HCT116 (cell line): ENCODE measurements at regions not wholly inside any gene's neighbourhood (a gene's known extent, or its start where the extent isn't known, plus 50 kb on each side); places are given as distances from the start of the nearest gene placed in this dataset.

Experiments used
- ATAC-seq: fragments of 200-7000 bp; cut with Tn5 transposase; 2 replicates; pipeline ENCODE4 v1.9.1; 2020; ENCODE audit warnings: mild to moderate bottlenecking, moderate library complexity
- BruUV-seq: library from RNA; stranded (reverse); fragments of 400-500 nt; replicated peaks from 2 replicates; lab custom pipeline; 2021; lab: Mats Ljungman, UMichigan
- CTCF ChIA-PET: fragments of 300-600 bp; sonication (Branson Sonifier 250); formaldehyde crosslinking; loops from one replicate; lab custom pipeline; 2021; ENCODE audit warnings: antibody characterized with exemption; lab: Charles Lee
- POLR2A ChIA-PET: fragments of 300-600, 350-600 bp; sonication (Branson Sonifier 250); formaldehyde crosslinking; loops from one replicate; lab custom pipeline; 2021; ENCODE audit warnings: antibody characterized with exemption; lab: Charles Lee
- RAD21 ChIA-PET, 2 experiments: fragments of 300-600 bp; sonication (Branson Sonifier 250); formaldehyde crosslinking; loops; one replicate each; lab custom pipeline; 2023; ENCODE audit warnings: low total read pairs in 2 of 2; ENCODE audit not compliant: uncharacterized antibody in 2 of 2, unreplicated experiment in 2 of 2, low non-redundant PET in 1 of 2; lab: Charles Lee
- DNase-seq: peaks from one replicate; pipeline ENCODE4 v3.0.0-alpha.2; 2010; ENCODE audit warnings: low read depth, low spot score
- H2AFZ ChIP-seq: fragments of 200-600 bp; shearing (Covaris generic), sonication (generic); 2 replicates; pipeline ENCODE4 v1.6.1; 2017; ENCODE audit warnings: low read depth, mixed run types, mixed read lengths, antibody characterized with exemption, low read length; ENCODE audit not compliant: poor library complexity, severe bottlenecking
- H3K27ac ChIP-seq: 2 replicates; pipeline ENCODE4 v1.5.1; 2012; ENCODE audit warnings: low read depth, low read length
- H3K27me3 ChIP-seq: fragments of 200-600 bp; sonication (generic); 2 replicates; pipeline ENCODE4 v1.6.1; 2016; ENCODE audit warnings: mixed run types, low read length, mixed read lengths; ENCODE audit not compliant: insufficient read depth
- H3K36me3 ChIP-seq, 2 experiments: fragments of 200-500 bp in 1 of 2; fragments of 200-600 bp in 1 of 2; sonication (Bioruptor generic) in 1 of 2; sonication (generic) in 1 of 2; 2 replicates each; pipeline versions ENCODE4 v1.5.1 to v1.6.1; 2014 to 2016; ENCODE audit warnings: low read length in 2 of 2, inconsistent platforms in 1 of 2, mixed read lengths in 1 of 2, mixed run types in 1 of 2; ENCODE audit not compliant: insufficient read depth in 2 of 2, control insufficient read depth in 1 of 2
- H3K4me1 ChIP-seq, 2 experiments: fragments of 200-600 bp in 1 of 2; sonication (generic) in 1 of 2; 2 replicates each; pipeline versions ENCODE4 v1.5.1 to v1.6.1; 2012 to 2017; ENCODE audit warnings: low read length in 2 of 2, inconsistent platforms in 1 of 2, mild to moderate bottlenecking in 1 of 2, mixed read lengths in 1 of 2, mixed run types in 1 of 2, moderate library complexity in 1 of 2; ENCODE audit not compliant: insufficient read depth in 2 of 2, control insufficient read depth in 1 of 2
- H3K4me2 ChIP-seq: fragments of 200-600 bp; sonication (generic); 2 replicates; pipeline ENCODE4 v1.6.1; 2017; ENCODE audit warnings: mixed run types, low read length, mixed read lengths
- H3K4me3 ChIP-seq, 2 experiments: fragments of 200-600 bp in 1 of 2; sonication (generic) in 1 of 2; replicated peaks in 1 of 2; 2 replicates each; pipeline ENCODE4 v1.5.1; 2011 to 2016; ENCODE audit warnings: low read length in 2 of 2, control low read depth in 1 of 2, low read depth in 1 of 2, mild to moderate bottlenecking in 1 of 2, mixed read lengths in 1 of 2, mixed run types in 1 of 2
- H3K79me2 ChIP-seq: fragments of 200-600 bp; sonication (generic); 2 replicates; pipeline ENCODE4 v1.6.1; 2017; ENCODE audit warnings: mild to moderate bottlenecking, mixed run types, low read length, moderate library complexity, mixed read lengths; ENCODE audit not compliant: insufficient read depth
- H3K9ac ChIP-seq: fragments of 200-600 bp; sonication (generic); 2 replicates; pipeline ENCODE4 v1.6.1; 2016; ENCODE audit warnings: low read length, mixed read lengths
- H3K9me2 ChIP-seq: fragments of 200-600 bp; sonication (generic), shearing (Covaris generic); 2 replicates; pipeline ENCODE4 v1.6.1; 2017; ENCODE audit warnings: mixed run types, mild to moderate bottlenecking, moderate library complexity; ENCODE audit not compliant: insufficient read depth
- H3K9me3 ChIP-seq, 2 experiments: fragments of 200-500 bp in 1 of 2; fragments of 200-600 bp in 1 of 2; sonication (Bioruptor generic) in 1 of 2; sonication (generic) in 1 of 2; 2 replicates each; pipeline ENCODE4 v1.6.1; 2014 to 2017; ENCODE audit warnings: low read length in 2 of 2, mixed read lengths in 2 of 2, inconsistent platforms in 1 of 2, low read depth in 1 of 2, mild to moderate bottlenecking in 1 of 2, mixed run types in 1 of 2, moderate library complexity in 1 of 2; ENCODE audit not compliant: control insufficient read depth in 1 of 2, insufficient read depth in 1 of 2
- H4K20me1 ChIP-seq: fragments of 200-600 bp; sonication (generic), shearing (Covaris generic); 2 replicates; pipeline ENCODE4 v1.6.1; 2017; ENCODE audit warnings: mixed run types, mild to moderate bottlenecking, moderate library complexity; ENCODE audit not compliant: insufficient read depth
- CBX3 ChIP-seq: IDR thresholded peaks from 2 replicates; pipeline ENCODE4 v1.6.1; 2012; ENCODE audit warnings: low read depth
- CEBPB ChIP-seq: IDR thresholded peaks from 2 replicates; pipeline ENCODE4 v1.6.1; 2012; ENCODE audit warnings: low read depth
- EGR1 ChIP-seq: IDR thresholded peaks from 2 replicates; pipeline ENCODE4 v1.6.1; 2012; ENCODE audit warnings: low read depth
- POLR2A ChIP-seq: IDR thresholded peaks from 2 replicates; pipeline ENCODE4 v1.7.0; 2011; ENCODE audit warnings: borderline replicate concordance; ENCODE audit not compliant: insufficient read depth, insufficient read length; ENCODE audit errors: extremely low read depth
- SP1 ChIP-seq: IDR thresholded peaks from 2 replicates; pipeline ENCODE4 v1.6.1; 2012; ENCODE audit warnings: low read depth
- SRF ChIP-seq: IDR thresholded peaks from 2 replicates; pipeline ENCODE4 v1.6.1; 2012; ENCODE audit warnings: low read depth
- TCF7L2 ChIP-seq: IDR thresholded peaks from 2 replicates; pipeline ENCODE4 v1.7.0; 2011; ENCODE audit warnings: borderline replicate concordance, inconsistent platforms; ENCODE audit not compliant: insufficient read depth, insufficient read length; ENCODE audit errors: extremely low read depth
- YY1 ChIP-seq: IDR thresholded peaks from 2 replicates; pipeline ENCODE4 v1.6.1; 2011; ENCODE audit warnings: low read length, low read depth, moderate library complexity, mild to moderate bottlenecking; ENCODE audit not compliant: insufficient replicate concordance; ENCODE audit errors: extremely low read depth
- ZNF274 ChIP-seq: fragments of 200-500 bp; sonication (Bioruptor generic); IDR thresholded peaks from 2 replicates; pipeline ENCODE4 v1.6.1; 2014; ENCODE audit warnings: mild to moderate bottlenecking, low read depth, low read length, inconsistent platforms
- intact Hi-C: fragments of 100-400 bp; cut with micrococcal nuclease; formaldehyde crosslinking; loops from 2 replicates; pipeline ENCODE4 v1.10.0; 2022
- TF ChIP-seq, protein P1 (sequence below): IDR thresholded peaks from 2 replicates; pipeline ENCODE4 v1.6.1; 2012
- TF ChIP-seq, protein P2 (sequence below): IDR thresholded peaks from 2 replicates; pipeline ENCODE4 v1.6.1; 2012; ENCODE audit warnings: low read depth
- TF ChIP-seq, protein P3 (sequence below): IDR thresholded peaks from 2 replicates; pipeline ENCODE4 v1.6.1; 2012

DNA sequence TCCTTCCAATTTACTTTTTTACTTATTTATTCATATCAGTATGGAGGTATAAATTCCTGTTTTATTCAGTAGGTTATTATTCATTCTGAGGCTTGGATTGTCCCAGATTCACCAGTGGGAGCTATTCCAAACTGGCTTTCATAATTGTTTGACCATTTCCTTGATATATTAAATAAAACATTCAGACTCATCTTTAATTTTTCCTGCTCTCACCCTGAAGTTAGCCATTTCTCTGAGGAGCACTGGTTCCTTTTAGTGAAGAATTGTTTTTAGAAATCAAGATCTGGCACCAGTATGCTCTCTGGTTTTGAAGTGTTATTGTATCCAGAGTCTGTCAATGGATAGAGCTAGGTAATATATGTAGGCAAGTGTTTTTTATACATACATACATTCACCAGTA lies 66.9 kb upstream of the DCBLD2 start (continued):
- TF ChIP-seq POLR2A (no peak), TCF7L2 (no peak), SRF (no peak)
- TF ChIP-seq, protein P1, sequence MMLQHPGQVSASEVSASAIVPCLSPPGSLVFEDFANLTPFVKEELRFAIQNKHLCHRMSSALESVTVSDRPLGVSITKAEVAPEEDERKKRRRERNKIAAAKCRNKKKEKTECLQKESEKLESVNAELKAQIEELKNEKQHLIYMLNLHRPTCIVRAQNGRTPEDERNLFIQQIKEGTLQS, result no peak
- TF ChIP-seq, all 23 proteins: peak for 0

DNA sequence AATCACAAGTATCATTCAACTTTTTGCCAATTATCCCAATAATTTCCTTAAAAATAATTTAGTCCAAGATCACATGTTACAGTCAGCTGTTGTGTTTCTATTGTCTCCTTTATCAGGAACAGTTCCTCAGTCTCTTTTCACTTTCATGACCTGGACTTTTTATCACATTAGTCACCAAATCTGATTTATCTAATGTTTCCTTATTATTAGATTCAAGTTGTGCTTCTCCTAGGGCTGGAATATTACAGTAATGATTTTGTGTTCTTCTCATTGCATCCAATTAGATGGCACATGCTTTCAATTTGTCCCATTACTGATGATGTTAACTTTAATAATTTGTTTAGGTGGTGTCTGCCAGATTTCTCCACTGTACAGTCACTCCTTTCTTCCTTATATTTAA lies 66.3 kb upstream of the DCBLD2 start:
- ChIA-PET CTCF (interaction anchor here (1.7 kb wide), 1 partner anchor 66 kb away, joined by 4 read pairs; no protein-coding TSS in a partner anchor), POLR2A (interaction anchor here (1.1 to 12.1 kb wide), 8 partner anchors 10 to 83 kb away, joined by 4 to 310 read pairs (median 10); partner anchors contain the start of gene DCBLD2), RAD21 (no interaction called here)
- no peak for ATAC-seq
- no peaks in the 10 kb centered on the region for H3K9me3 ChIP-seq
- no peaks in the 10 kb centered on the region for H3K9me2 ChIP-seq
- TF ChIP-seq EGR1, result 0 out of 2 replicates have a peak, but pooled peaks have one; percentile 16
- TF ChIP-seq CEBPB, result peak; percentile 26; the same call in 1 of the 2 replicates
- TF ChIP-seq, protein P2, sequence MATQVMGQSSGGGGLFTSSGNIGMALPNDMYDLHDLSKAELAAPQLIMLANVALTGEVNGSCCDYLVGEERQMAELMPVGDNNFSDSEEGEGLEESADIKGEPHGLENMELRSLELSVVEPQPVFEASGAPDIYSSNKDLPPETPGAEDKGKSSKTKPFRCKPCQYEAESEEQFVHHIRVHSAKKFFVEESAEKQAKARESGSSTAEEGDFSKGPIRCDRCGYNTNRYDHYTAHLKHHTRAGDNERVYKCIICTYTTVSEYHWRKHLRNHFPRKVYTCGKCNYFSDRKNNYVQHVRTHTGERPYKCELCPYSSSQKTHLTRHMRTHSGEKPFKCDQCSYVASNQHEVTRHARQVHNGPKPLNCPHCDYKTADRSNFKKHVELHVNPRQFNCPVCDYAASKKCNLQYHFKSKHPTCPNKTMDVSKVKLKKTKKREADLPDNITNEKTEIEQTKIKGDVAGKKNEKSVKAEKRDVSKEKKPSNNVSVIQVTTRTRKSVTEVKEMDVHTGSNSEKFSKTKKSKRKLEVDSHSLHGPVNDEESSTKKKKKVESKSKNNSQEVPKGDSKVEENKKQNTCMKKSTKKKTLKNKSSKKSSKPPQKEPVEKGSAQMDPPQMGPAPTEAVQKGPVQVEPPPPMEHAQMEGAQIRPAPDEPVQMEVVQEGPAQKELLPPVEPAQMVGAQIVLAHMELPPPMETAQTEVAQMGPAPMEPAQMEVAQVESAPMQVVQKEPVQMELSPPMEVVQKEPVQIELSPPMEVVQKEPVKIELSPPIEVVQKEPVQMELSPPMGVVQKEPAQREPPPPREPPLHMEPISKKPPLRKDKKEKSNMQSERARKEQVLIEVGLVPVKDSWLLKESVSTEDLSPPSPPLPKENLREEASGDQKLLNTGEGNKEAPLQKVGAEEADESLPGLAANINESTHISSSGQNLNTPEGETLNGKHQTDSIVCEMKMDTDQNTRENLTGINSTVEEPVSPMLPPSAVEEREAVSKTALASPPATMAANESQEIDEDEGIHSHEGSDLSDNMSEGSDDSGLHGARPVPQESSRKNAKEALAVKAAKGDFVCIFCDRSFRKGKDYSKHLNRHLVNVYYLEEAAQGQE, result no peak
- TF ChIP-seq CBX3, result no peak
- TF ChIP-seq YY1, result no peak
- TF ChIP-seq TCF7L2, result no peak
- TF ChIP-seq SP1, result no peak; the same call in none of the 2 replicates
- no peak for TF ChIP-seq ZNF274
- TF ChIP-seq, protein P3, sequence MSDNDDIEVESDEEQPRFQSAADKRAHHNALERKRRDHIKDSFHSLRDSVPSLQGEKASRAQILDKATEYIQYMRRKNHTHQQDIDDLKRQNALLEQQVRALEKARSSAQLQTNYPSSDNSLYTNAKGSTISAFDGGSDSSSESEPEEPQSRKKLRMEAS, result no peak
- TF ChIP-seq, all 23 proteins: peak for 2
- Histone ChIP-seq H3K27me3 (no peaks in the 10 kb centered on the region), H3K79me2 (peaks cover 86% of the 10 kb centered on the region), H3K27ac (peak overlapping the region; percentile 97), H3K4me2 (peak overlapping the region; percentile 85), H4K20me1 (no peaks in the 10 kb centered on the region), H2AFZ (no peak overlapping the region), H3K9ac (peak overlapping the region; percentile 78), H3K4me3 (peak overlapping the region; percentile 54 to 60), H3K4me1 (peaks cover 85 to 99% of the 10 kb centered on the region in 2 experiments), H3K36me3 (no peaks in the 10 kb centered on the region)
- DNase-seq, result no peak
- no TSS peak for BruUV-seq
- intact Hi-C loops, result no loop called here
